ENCODE measurements at regions not wholly inside any gene's neighbourhood (a gene's known extent, or its start where the extent isn't known, plus 50 kb on each side); places are given as distances from the start of the nearest gene placed in this dataset.

DNA sequence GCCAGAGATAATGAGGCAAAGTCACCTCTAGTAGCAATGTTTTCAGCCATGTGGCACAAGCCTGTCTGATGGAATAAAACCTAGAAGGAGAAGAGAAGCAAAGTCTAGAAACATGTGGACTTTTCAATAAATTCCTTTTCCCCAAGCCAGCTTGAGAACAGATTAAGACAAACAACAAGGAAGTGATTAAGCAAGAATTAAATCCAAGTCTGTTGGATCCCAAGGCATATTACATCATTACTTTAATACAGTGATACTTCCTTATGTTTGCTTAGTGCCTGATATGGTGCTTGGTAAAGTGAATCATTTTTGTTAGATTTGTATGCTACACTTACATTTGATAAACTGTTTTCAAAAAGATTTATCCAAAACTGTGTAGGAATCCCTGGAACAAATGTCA is 260.3 kb upstream of the FAM83B start:
- TF ChIP-seq POLR2A (IDR thresholded peaks at IDR 0.05), result no peak
- TF ChIP-seq, protein P1, sequence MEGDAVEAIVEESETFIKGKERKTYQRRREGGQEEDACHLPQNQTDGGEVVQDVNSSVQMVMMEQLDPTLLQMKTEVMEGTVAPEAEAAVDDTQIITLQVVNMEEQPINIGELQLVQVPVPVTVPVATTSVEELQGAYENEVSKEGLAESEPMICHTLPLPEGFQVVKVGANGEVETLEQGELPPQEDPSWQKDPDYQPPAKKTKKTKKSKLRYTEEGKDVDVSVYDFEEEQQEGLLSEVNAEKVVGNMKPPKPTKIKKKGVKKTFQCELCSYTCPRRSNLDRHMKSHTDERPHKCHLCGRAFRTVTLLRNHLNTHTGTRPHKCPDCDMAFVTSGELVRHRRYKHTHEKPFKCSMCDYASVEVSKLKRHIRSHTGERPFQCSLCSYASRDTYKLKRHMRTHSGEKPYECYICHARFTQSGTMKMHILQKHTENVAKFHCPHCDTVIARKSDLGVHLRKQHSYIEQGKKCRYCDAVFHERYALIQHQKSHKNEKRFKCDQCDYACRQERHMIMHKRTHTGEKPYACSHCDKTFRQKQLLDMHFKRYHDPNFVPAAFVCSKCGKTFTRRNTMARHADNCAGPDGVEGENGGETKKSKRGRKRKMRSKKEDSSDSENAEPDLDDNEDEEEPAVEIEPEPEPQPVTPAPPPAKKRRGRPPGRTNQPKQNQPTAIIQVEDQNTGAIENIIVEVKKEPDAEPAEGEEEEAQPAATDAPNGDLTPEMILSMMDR (IDR thresholded peaks at IDR 0.05), result no peak

All from uterus (tissue), 2 donors.